ENCODE measurements at regions not wholly inside any gene's neighbourhood (a gene's known extent, or its start where the extent isn't known, plus 50 kb on each side); places are given as distances from the start of the nearest gene placed in this dataset.

- no peak for TF ChIP-seq POLR2A (IDR thresholded peaks at IDR 0.05)
- TF ChIP-seq, protein P1, sequence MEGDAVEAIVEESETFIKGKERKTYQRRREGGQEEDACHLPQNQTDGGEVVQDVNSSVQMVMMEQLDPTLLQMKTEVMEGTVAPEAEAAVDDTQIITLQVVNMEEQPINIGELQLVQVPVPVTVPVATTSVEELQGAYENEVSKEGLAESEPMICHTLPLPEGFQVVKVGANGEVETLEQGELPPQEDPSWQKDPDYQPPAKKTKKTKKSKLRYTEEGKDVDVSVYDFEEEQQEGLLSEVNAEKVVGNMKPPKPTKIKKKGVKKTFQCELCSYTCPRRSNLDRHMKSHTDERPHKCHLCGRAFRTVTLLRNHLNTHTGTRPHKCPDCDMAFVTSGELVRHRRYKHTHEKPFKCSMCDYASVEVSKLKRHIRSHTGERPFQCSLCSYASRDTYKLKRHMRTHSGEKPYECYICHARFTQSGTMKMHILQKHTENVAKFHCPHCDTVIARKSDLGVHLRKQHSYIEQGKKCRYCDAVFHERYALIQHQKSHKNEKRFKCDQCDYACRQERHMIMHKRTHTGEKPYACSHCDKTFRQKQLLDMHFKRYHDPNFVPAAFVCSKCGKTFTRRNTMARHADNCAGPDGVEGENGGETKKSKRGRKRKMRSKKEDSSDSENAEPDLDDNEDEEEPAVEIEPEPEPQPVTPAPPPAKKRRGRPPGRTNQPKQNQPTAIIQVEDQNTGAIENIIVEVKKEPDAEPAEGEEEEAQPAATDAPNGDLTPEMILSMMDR (IDR thresholded peaks at IDR 0.05), result no peak
Measured at GRCh38 chr7:159317294-159317693, 172.6 kb upstream of the VIPR2 start.

All from ovary (tissue), 3 donors.